BE2C (cell line): ENCODE measurements at regions not wholly inside any gene's neighbourhood (a gene's known extent, or its start where the extent isn't known, plus 50 kb on each side); places are given as distances from the start of the nearest gene placed in this dataset.

Experiments used
- DNase-seq: peaks from one replicate; pipeline ENCODE4 v3.0.0-alpha.2; 2020
- H3K27me3 ChIP-seq: fragments of 250-450 bp; sonication (Bioruptor Pico); 2 replicates; pipeline ENCODE4 v1.5.1; 2020; ENCODE audit warnings: mild to moderate bottlenecking
- H3K36me3 ChIP-seq: fragments of 250-450 bp; sonication (Bioruptor Pico); 2 replicates; pipeline ENCODE4 v1.5.1; 2020; ENCODE audit warnings: mild to moderate bottlenecking
- H3K4me1 ChIP-seq: fragments of 250-450 bp; sonication (Bioruptor Pico); 2 replicates; pipeline ENCODE4 v1.5.1; 2020
- H3K4me3 ChIP-seq: 2 replicates; pipeline ENCODE4 v1.5.1; 2011; ENCODE audit warnings: low read depth, low read length
- H3K9me3 ChIP-seq: fragments of 250-450 bp; sonication (Bioruptor Pico); 2 replicates; pipeline ENCODE4 v1.5.1; 2020
- TF ChIP-seq, protein P1 (sequence below): IDR thresholded peaks from 2 replicates; pipeline ENCODE4 v1.5.1; 2012; ENCODE audit warnings: mild to moderate bottlenecking, low read depth, low read length

DNA sequence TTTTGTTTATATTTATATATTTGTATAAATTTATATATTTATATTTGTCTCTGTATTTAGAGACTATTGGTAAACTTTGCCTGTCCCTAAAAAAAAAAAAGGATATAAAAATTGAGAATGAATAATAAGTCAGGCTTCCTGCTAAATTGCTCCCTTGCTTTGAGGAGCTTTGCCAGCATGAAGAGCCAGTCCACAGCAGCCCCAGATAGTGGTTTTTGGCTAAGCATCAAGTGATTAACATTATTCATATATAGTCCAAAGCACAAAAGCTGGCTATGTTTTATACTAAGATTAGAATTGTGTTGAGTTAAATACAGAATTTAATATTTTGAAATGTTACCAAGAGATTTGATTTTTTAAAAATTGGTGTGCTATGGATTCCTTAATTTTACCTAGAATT is 264.9 kb upstream of the FERD3L start:
- TF ChIP-seq, protein P1, sequence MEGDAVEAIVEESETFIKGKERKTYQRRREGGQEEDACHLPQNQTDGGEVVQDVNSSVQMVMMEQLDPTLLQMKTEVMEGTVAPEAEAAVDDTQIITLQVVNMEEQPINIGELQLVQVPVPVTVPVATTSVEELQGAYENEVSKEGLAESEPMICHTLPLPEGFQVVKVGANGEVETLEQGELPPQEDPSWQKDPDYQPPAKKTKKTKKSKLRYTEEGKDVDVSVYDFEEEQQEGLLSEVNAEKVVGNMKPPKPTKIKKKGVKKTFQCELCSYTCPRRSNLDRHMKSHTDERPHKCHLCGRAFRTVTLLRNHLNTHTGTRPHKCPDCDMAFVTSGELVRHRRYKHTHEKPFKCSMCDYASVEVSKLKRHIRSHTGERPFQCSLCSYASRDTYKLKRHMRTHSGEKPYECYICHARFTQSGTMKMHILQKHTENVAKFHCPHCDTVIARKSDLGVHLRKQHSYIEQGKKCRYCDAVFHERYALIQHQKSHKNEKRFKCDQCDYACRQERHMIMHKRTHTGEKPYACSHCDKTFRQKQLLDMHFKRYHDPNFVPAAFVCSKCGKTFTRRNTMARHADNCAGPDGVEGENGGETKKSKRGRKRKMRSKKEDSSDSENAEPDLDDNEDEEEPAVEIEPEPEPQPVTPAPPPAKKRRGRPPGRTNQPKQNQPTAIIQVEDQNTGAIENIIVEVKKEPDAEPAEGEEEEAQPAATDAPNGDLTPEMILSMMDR, result no peak
- no peak for DNase-seq

DNA sequence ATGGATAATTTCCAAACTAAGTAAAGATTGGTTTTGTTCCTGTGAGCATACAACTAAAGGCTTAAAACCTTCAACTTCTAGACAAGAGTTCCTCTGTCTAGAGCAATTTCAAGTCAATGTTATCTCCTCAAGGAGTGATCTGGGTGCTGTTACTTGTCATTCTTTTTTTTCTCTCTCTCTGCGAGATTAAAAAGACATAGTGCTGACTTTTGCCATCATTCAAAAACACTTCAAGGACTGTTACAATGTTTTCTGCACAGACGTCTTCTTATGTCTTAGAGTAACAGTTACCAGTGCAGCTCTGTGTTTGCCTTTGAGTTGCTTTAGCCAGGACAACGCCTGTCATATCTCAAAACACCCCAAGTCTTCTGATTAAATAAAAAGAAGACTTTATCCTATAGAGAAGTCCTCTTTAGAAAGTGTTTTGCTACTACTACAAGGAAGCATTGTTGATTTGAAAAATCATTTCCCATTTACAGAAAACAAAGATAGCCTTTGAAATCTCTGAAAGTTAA is 263.5 kb upstream of the FERD3L start:
- H3K4me3 ChIP-seq, result no peak overlapping the region
- H3K36me3 ChIP-seq, result no peaks in the 10 kb centered on the region
- TF ChIP-seq, protein P1, result no peak
- no peak for DNase-seq
- no peaks in the 10 kb centered on the region for H3K9me3 ChIP-seq
- no peaks in the 10 kb centered on the region for H3K4me1 ChIP-seq
- no peaks in the 10 kb centered on the region; the same call in 1 of the 2 replicates for H3K27me3 ChIP-seq

More for the DNA sequence above, 264.9 kb upstream of the FERD3L start:
- no peak overlapping the region for H3K4me3 ChIP-seq
- H3K27me3 ChIP-seq, result no peaks in the 10 kb centered on the region; the same call in 1 of the 2 replicates
- H3K4me1 ChIP-seq, result no peaks in the 10 kb centered on the region
- H3K36me3 ChIP-seq, result no peaks in the 10 kb centered on the region
- H3K9me3 ChIP-seq, result no peaks in the 10 kb centered on the region

DNA sequence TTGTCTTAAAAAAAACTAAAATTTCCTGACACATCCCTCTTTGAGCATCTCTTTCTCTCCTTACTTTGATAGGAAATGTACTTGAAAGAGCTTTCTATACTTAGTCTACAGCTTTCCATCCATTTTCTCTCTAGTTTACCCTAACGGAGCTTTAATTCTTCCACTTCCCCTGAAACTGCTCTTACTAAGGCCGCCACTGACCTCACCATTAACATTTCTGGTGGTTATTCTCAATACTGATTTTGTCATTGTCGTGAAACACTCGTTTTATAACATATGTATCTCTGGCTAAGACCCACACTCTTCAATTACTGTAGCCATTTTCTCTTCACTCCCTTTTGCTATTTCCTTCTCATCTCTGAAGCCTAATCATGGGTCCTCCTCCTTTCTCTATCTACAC is 262.0 kb upstream of the FERD3L start:
- no peaks in the 10 kb centered on the region for H3K9me3 ChIP-seq
- DNase-seq, result no peak
- no peak overlapping the region for H3K4me3 ChIP-seq
- H3K27me3 ChIP-seq, result no peaks in the 10 kb centered on the region; the same call in 1 of the 2 replicates
- TF ChIP-seq, protein P1, result no peak
- no peaks in the 10 kb centered on the region for H3K4me1 ChIP-seq
- H3K36me3 ChIP-seq, result no peaks in the 10 kb centered on the region

DNA sequence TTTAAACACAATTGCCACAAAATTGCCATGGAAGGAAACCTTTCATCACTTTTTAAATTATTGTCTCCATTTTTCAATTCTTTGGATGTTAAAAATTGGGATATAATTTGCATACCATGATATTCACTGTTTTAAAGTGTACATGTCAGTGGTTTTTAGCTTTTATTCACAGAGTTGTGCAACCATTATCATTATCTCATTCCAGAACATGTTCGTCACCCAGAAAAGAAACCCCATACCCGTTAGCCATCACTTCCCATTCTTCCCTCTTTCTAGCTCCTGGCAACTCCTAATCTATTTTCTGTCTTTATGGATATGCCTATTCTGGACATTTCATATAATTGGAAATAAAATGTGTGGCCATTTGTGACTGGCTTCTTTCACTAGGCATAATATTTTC is 260.3 kb upstream of the FERD3L start:
- Histone ChIP-seq H3K27me3 (peaks cover 4% of the 10 kb centered on the region), H3K36me3 (no peaks in the 10 kb centered on the region), H3K9me3 (no peaks in the 10 kb centered on the region), H3K4me3 (no peak overlapping the region), H3K4me1 (no peaks in the 10 kb centered on the region)
- DNase-seq, result no peak
- TF ChIP-seq, protein P1, result no peak

DNA sequence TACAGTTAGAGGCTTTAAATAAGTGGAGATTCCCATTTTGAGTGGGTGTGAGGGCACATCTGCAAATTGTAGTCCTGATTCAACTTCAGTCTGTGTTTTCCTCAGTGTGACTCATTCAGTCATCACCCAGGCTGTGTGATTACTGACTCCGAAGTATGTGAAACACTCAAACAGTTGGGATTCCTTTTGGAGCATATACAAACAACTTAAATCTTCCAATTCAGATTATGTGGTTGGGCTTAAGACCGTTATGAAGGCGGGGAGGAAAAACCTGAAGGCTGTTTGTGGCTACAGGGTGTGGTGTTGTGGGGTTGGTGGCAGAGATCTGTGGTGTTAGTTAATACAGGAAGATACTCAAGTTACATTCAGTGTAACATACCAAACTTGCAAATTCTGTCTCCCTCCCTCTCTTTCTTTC is 259.7 kb upstream of the FERD3L start:
- Histone ChIP-seq H3K27me3 (peaks cover 5% of the 10 kb centered on the region), H3K36me3 (no peaks in the 10 kb centered on the region), H3K9me3 (no peaks in the 10 kb centered on the region), H3K4me1 (no peaks in the 10 kb centered on the region), H3K4me3 (no peak overlapping the region)
- TF ChIP-seq, protein P1, result no peak
- DNase-seq, result no peak

DNA sequence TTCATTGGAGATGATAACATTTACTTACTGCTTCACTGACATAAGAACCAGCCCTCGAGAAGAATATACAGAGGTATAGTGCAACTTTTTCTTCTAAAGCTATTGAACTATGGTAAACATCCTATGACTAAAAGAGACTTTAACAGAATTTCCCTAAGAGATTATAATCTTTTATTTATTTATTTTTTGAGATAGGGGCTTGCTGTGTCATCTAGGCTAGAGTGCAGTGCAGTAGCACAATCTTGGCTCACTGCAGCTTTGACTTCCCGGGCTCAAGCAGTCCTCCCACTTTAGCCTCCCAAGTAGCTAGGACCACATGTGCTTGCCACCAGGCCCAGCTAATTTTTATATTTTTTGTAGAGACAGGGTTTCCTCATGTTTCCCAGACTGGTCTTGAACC is 258.5 kb upstream of the FERD3L start:
- DNase-seq, result no peak
- TF ChIP-seq, protein P1, result no peak
- no peaks in the 10 kb centered on the region for H3K9me3 ChIP-seq

More for the DNA sequence above, 258.5 kb upstream of the FERD3L start:
- no peak overlapping the region for H3K4me3 ChIP-seq
- no peaks in the 10 kb centered on the region for H3K4me1 ChIP-seq
- peaks cover 5% of the 10 kb centered on the region for H3K27me3 ChIP-seq
- no peaks in the 10 kb centered on the region for H3K36me3 ChIP-seq
